HG02884 (cell line): ENCODE measurements at regions not wholly inside any gene's neighbourhood (a gene's known extent, or its start where the extent isn't known, plus 50 kb on each side); places are given as distances from the start of the nearest gene placed in this dataset.

Experiments
- ATAC-seq: cut with Tn5 transposase; IDR thresholded peaks from one replicate; pipeline ENCODE4 v1.9.1; 2021; ENCODE audit warnings: mild to moderate bottlenecking, moderate library complexity; ENCODE audit not compliant: unreplicated experiment

- ATAC-seq = no peak
Measured at GRCh38 chr5:56330806-56331205, 97.7 kb upstream of the ANKRD55 start.

GRCh38 chr5:56330167-56330566 lies 97.0 kb upstream of the ANKRD55 start:
- no peak for ATAC-seq

GRCh38 chr5:56329652-56330051 lies 96.5 kb upstream of the ANKRD55 start:
- peak; percentile 70 for ATAC-seq

GRCh38 chr5:56328753-56329560 lies 95.8 kb upstream of the ANKRD55 start:
- peak; percentile 69 for ATAC-seq

- ATAC-seq = no peak
Measured at GRCh38 chr5:56327809-56328208, 94.7 kb upstream of the ANKRD55 start.

GRCh38 chr5:56326770-56327169 lies 93.6 kb upstream of the ANKRD55 start:
- ATAC-seq = no peak

GRCh38 chr5:56326116-56326515 lies 93.0 kb upstream of the ANKRD55 start:
- no peak for ATAC-seq

GRCh38 chr5:56325039-56325438 lies 91.9 kb upstream of the ANKRD55 start:
- ATAC-seq = no peak

- ATAC-seq = no peak
Measured at GRCh38 chr5:56323505-56323904, 90.4 kb upstream of the ANKRD55 start.

- no peak for ATAC-seq
Measured at GRCh38 chr5:56322592-56322991, 89.5 kb upstream of the ANKRD55 start.

- ATAC-seq = no peak
Measured at GRCh38 chr5:56321236-56321881, 88.2 kb upstream of the ANKRD55 start.

GRCh38 chr5:56320686-56321085 lies 87.6 kb upstream of the ANKRD55 start:
- ATAC-seq = no peak

GRCh38 chr5:56319526-56320181 lies 86.5 kb upstream of the ANKRD55 start:
- ATAC-seq = no peak

GRCh38 chr5:56317923-56318561 lies 84.9 kb upstream of the ANKRD55 start:
- ATAC-seq = no peak

GRCh38 chr5:56316299-56316994 lies 83.3 kb upstream of the ANKRD55 start:
- no peak for ATAC-seq

- ATAC-seq = peak; percentile 45
Measured at GRCh38 chr5:56314529-56314928, 81.4 kb upstream of the ANKRD55 start.

GRCh38 chr5:56313596-56313995 lies 80.5 kb upstream of the ANKRD55 start:
- no peak for ATAC-seq

GRCh38 chr5:56313004-56313531 lies 79.9 kb upstream of the ANKRD55 start:
- no peak for ATAC-seq

- ATAC-seq = no peak
Measured at GRCh38 chr5:56311306-56311905, 78.3 kb upstream of the ANKRD55 start.

GRCh38 chr5:56310711-56311204 lies 77.6 kb upstream of the ANKRD55 start:
- no peak for ATAC-seq
